Spleen (tissue), 7 donors: ENCODE measurements at regions not wholly inside any gene's neighbourhood (a gene's known extent, or its start where the extent isn't known, plus 50 kb on each side); places are given as distances from the start of the nearest gene placed in this dataset.

ENCODE experiments used
- POLR2AphosphoS5 ChIP-seq, 3 donors: sonication (generic); formaldehyde crosslinking; IDR thresholded peaks; one replicate each; pipeline ENCODE4 v1.5.1; 2017; ENCODE audit warnings: antibody characterized with exemption in 3 of 3
- TF ChIP-seq, protein P1 (sequence below), 11 experiments: fragments of 200-600 bp in 7 of 11; fragments of 450-650 bp in 4 of 11; sonication (generic) in 4 of 11; IDR thresholded peaks in 8 of 11; conservative IDR thresholded peaks in 3 of 11; 1 replicate in 7 of 11; 2 replicates in 4 of 11; pipeline versions ENCODE4 v1.4.0 to v1.8.0; 2016 to 2021; ENCODE audit warnings: antibody characterized with exemption in 11 of 11, inconsistent platforms in 4 of 11, mild to moderate bottlenecking in 1 of 11
- donor health status: DM: no; HTN: no; CAD: no; lungs with moderate emphysema.
- donor health status: DM: no; HTN: no; CAD: no.
- donor health status: DM: no; HTN: no; CAD: no.

DNA sequence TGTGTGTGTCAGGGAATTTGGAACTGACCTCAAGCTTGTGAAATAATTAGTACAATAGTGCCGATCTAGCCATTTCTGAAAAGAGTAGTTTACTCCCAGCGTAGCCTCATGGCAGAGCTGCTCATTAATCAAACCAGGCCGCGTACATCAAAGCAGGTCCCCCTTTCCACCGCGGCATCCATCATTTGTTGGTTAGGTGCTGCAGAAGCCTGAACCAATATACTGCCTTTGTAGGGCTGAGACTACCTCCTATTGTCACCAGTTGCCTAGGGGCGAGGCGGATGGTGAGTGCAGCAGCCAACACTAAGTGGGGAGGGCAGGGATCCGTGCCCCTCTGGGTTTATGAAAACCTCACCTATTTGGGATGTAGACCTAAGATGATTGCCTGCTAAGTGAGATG is 264.1 kb downstream of the TMEM114 start:
- TF ChIP-seq, protein P1, sequence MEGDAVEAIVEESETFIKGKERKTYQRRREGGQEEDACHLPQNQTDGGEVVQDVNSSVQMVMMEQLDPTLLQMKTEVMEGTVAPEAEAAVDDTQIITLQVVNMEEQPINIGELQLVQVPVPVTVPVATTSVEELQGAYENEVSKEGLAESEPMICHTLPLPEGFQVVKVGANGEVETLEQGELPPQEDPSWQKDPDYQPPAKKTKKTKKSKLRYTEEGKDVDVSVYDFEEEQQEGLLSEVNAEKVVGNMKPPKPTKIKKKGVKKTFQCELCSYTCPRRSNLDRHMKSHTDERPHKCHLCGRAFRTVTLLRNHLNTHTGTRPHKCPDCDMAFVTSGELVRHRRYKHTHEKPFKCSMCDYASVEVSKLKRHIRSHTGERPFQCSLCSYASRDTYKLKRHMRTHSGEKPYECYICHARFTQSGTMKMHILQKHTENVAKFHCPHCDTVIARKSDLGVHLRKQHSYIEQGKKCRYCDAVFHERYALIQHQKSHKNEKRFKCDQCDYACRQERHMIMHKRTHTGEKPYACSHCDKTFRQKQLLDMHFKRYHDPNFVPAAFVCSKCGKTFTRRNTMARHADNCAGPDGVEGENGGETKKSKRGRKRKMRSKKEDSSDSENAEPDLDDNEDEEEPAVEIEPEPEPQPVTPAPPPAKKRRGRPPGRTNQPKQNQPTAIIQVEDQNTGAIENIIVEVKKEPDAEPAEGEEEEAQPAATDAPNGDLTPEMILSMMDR (IDR thresholded peaks at IDR 0.05 in 8 of 11, conservative IDR thresholded peaks at IDR 0.05 in 3 of 11), result no peak
- TF ChIP-seq POLR2AphosphoS5 (IDR thresholded peaks at IDR 0.05), result no peak
